SK-N-MC (cell line): ENCODE measurements at regions not wholly inside any gene's neighbourhood (a gene's known extent, or its start where the extent isn't known, plus 50 kb on each side); places are given as distances from the start of the nearest gene placed in this dataset.

Experiments
- DNase-seq: peaks from one replicate; pipeline ENCODE4 v3.0.0-alpha.2; 2011; ENCODE audit warnings: low read depth, low spot score
- H3K27ac ChIP-seq: fragments of 200-600 bp; sonication (generic); 2 replicates; pipeline ENCODE4 v1.5.1; 2016; ENCODE audit warnings: mixed run types
- H3K36me3 ChIP-seq: fragments of 200-600 bp; sonication (generic); 2 replicates; pipeline ENCODE4 v1.6.1; 2017; ENCODE audit warnings: antibody characterized with exemption, low read length, mixed read lengths; ENCODE audit not compliant: insufficient read depth
- H3K4me3 ChIP-seq: fragments of 200-600 bp; sonication (generic); 2 replicates; pipeline ENCODE4 v1.5.1; 2016
- H3K9ac ChIP-seq: fragments of 200-600 bp; sonication (generic); 2 replicates; pipeline ENCODE4 v1.8.0; 2017; ENCODE audit warnings: mixed run types, mixed read lengths; ENCODE audit not compliant: insufficient read length
- H3K9me3 ChIP-seq: fragments of 200-600 bp; sonication (generic); 2 replicates; pipeline ENCODE4 v1.6.1; 2017; ENCODE audit warnings: low read depth, mild to moderate bottlenecking, antibody characterized with exemption, low read length, moderate library complexity, mixed read lengths
- EZH2 ChIP-seq: fragments of 200-600 bp; sonication (generic); IDR thresholded peaks from one replicate; pipeline ENCODE4 v1.6.1; 2017; ENCODE audit warnings: antibody characterized with exemption
- FOXP2 ChIP-seq: optimal IDR thresholded peaks from 2 replicates; pipeline ENCODE3; 2011; ENCODE audit warnings: mild to moderate bottlenecking, moderate library complexity; ENCODE audit not compliant: insufficient read depth; ENCODE audit errors: extremely low read length, control extremely low read depth
- POLR2AphosphoS5 ChIP-seq: IDR thresholded peaks from 2 replicates; pipeline ENCODE4 v1.6.1; 2012; ENCODE audit warnings: mild to moderate bottlenecking, low read depth, low read length, borderline replicate concordance

DNA sequence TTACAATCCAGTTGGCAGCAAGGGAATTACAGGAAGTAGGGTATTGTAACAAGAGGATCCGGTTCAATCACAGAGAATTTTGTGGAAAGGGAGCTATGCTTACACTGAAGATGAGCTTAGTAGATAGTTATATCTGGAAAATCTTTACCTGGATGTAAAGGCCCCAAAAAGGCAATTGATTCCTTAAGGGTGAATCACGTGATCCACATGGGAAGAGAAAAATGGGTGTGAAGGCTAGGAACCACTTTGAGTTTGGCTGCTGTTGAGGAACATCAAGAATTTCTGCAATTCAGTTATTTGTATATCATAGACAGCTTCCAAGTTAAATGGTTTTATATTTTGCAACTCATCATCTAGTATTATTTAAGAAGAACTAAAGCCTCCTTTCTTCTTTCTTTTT lies 194.0 kb upstream of the ARHGAP24 start:
- DNase-seq = no peak
- Histone ChIP-seq H3K27ac (no peak overlapping the region), H3K9ac (no peak overlapping the region), H3K9me3 (no peaks in the 10 kb centered on the region), H3K36me3 (no peaks in the 10 kb centered on the region), H3K4me3 (no peak overlapping the region)
- TF ChIP-seq POLR2AphosphoS5 (no peak), EZH2 (no peak), FOXP2 (no peak)

DNA sequence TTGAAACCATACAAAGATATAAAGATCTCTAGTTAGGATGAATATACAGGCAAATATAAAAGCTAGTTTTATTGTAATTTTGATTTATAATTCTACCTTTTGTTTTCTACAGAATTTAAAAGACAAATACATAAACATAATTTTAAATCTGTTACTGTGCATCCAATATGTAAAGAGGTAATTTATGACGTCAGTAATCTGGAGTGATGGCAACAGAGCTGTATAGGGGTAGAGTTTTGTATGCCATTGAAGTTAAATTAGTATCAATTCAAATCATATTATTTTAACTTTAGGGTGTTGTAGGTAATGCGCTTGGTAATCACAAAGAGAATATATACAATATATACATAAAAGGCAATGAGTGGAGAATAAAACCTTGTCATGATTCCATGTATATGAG lies 183.7 kb upstream of the ARHGAP24 start:
- Histone ChIP-seq H3K36me3 (no peaks in the 10 kb centered on the region), H3K9me3 (no peaks in the 10 kb centered on the region), H3K4me3 (no peak overlapping the region), H3K9ac (no peak overlapping the region), H3K27ac (no peak overlapping the region)
- DNase-seq = no peak
- TF ChIP-seq FOXP2 = no peak
- TF ChIP-seq POLR2AphosphoS5 = no peak
- TF ChIP-seq EZH2 = no peak

DNA sequence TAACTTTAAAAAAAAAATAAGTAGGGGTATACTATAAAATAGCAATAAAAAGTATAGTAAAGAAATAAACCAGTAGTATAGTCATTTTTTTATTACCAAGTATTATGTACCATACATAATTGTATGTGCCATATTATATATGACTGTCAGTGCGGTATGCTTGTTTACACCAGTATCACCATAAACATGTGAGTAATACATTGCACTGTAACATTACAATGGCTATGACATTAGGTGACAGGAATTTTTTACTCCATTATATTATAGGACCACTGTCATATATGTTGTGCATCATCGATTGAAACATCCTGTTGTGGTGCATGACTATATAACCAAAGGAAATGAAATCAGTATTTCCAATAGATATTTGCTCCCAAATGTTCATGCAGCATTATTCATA lies 176.9 kb upstream of the ARHGAP24 start:
- DNase-seq = no peak
- Histone ChIP-seq H3K9ac (no peak overlapping the region), H3K27ac (no peak overlapping the region), H3K36me3 (no peaks in the 10 kb centered on the region), H3K4me3 (no peak overlapping the region), H3K9me3 (no peaks in the 10 kb centered on the region)
- TF ChIP-seq FOXP2 = no peak
- TF ChIP-seq POLR2AphosphoS5 = no peak
- no peak for TF ChIP-seq EZH2

DNA sequence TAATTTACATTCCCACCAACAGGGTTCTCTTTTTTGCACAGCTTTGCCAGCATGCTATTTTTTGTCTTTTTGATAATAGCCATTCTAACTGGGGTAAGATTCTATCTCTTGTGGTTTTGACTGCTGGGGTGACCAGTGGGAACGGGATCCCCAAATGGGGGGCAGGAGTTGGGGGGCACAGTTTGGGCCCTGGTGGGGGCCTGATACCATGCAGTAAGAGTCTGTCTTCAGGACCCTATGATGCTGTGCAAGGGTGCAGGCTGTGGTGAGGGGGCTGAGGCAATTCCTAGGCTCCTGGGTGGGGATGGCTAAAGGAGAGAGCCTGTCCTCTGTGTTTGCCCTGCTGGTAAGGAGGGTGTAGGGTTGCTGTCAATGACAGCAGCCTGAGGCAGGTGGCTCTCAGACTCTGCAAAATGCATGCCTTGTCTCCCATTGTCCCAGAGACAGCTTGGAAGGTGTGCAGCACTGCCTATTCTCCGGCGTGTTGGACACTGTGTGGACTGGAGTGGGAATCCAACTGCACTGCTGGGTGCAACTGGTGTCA lies 172.7 kb upstream of the ARHGAP24 start:
- TF ChIP-seq FOXP2 (no peak), EZH2 (no peak), POLR2AphosphoS5 (no peak)
- DNase-seq = no peak
- no peak overlapping the region for H3K9ac ChIP-seq
- H3K27ac ChIP-seq = no peak overlapping the region
- H3K9me3 ChIP-seq = no peaks in the 10 kb centered on the region
- H3K36me3 ChIP-seq = no peaks in the 10 kb centered on the region
- no peak overlapping the region for H3K4me3 ChIP-seq

DNA sequence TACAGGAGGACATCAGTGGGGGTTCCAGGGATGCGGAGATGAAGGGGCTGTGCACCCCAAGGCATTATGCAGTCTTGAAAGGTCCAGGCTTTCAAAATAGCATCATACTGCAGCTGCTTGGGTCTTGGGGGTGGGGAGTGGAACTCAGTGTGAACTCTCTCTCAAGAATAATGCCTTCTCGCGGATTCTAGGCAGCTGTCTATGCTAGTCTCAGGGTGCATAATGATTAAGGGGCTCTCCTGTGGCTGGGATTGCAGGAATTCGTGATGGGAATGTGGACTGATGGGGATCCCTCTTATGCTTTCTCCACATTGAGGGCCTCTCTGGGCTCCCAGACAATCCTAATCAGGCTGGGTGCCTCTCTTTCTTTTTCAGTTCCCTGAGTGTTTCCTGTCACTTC lies 172.2 kb upstream of the ARHGAP24 start:
- Histone ChIP-seq H3K9ac (no peak overlapping the region), H3K4me3 (no peak overlapping the region), H3K36me3 (no peaks in the 10 kb centered on the region), H3K9me3 (no peaks in the 10 kb centered on the region), H3K27ac (no peak overlapping the region)
- no peak for DNase-seq
- TF ChIP-seq FOXP2 (no peak), EZH2 (no peak), POLR2AphosphoS5 (no peak)

DNA sequence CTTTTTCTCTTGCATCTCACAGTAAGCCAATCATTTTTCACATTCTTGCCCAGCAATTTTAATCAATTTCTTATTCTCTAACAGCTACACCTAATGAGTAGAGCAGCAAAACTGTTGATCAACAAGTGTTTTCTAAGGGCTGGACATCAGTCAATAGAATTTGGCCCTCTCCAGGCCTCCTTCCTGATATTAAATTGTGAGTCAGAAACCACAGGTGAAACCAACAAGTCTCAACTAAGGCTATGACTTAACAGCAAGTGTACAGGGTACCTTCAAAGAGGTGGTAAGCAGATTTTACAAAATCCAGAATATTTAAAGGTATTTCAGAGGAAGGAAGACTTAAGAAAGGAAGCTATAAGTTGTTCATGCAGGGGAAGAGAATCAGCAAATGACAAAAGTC lies 156.5 kb upstream of the ARHGAP24 start:
- no peaks in the 10 kb centered on the region for H3K36me3 ChIP-seq
- DNase-seq = no peak
- H3K9ac ChIP-seq = no peak overlapping the region
- no peaks in the 10 kb centered on the region for H3K9me3 ChIP-seq
- no peak for TF ChIP-seq EZH2
- no peak for TF ChIP-seq POLR2AphosphoS5
- TF ChIP-seq FOXP2 = no peak
- no peak overlapping the region for H3K4me3 ChIP-seq
- H3K27ac ChIP-seq = no peak overlapping the region

DNA sequence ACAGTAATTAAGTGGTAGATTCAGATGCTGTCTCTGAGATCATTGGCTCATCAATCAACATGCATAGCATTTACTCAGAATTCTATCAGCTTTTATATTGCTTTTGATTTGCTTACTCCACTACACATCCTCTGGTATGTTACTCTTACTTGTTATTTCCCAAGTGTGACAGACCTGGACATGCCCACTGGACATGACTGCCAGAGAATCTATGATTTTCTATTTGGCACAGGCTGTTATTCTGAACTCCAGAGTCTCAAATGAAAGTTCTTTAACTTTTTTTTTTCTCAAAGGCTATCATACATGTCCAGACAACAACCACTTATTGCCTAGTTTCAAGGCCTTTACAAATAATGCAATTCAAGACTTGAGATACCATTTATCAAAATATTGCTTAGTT lies 116.1 kb upstream of the ARHGAP24 start:
- no peak overlapping the region for H3K4me3 ChIP-seq
- DNase-seq = no peak
- TF ChIP-seq POLR2AphosphoS5 = no peak
- TF ChIP-seq EZH2 = no peak
- TF ChIP-seq FOXP2 = no peak
- no peaks in the 10 kb centered on the region for H3K36me3 ChIP-seq
- H3K27ac ChIP-seq = no peak overlapping the region
- no peaks in the 10 kb centered on the region for H3K9me3 ChIP-seq
- no peak overlapping the region for H3K9ac ChIP-seq

DNA sequence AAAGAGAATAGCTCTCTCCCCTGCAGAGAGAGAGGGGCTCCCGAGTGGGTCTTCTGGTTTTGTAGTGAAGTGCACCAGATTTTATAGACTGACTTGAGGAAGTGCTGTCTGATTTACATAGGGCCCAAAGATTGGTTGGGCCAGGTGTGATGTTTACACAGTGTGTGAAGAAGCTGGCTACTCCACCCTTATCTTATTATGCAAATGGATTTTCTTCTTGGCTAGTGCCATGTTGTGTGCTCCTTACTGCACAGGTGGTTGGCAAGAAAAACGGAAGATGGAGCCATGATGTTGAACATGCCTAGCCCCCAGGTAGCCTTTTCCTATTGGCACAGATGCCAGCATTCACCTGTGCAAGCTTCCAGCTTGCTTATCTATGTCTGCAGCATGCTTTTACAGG lies 112.4 kb upstream of the ARHGAP24 start:
- Histone ChIP-seq H3K36me3 (no peaks in the 10 kb centered on the region), H3K9ac (no peak overlapping the region), H3K9me3 (no peaks in the 10 kb centered on the region), H3K4me3 (no peak overlapping the region), H3K27ac (no peak overlapping the region)
- no peak for DNase-seq
- no peak for TF ChIP-seq EZH2
- no peak for TF ChIP-seq FOXP2
- TF ChIP-seq POLR2AphosphoS5 = no peak

DNA sequence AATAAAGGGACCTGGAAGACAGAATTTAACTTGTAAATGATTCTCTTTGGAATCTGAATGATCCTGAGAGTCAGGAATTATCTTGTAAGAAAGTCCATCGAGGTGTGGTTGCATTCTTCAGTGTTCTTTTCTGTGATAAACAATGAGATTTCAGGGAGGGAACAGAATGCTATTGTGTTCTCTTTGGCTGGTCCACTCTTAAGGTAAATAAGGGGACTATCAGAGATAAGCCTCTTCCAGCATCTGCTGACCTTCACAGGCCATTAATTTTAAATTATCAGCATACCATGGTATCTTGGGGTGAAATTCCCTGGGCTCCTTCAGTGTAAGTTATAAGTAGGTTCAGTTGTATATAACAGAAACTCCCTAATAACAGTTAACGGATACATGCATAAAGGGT lies 107.1 kb upstream of the ARHGAP24 start:
- no peak overlapping the region for H3K9ac ChIP-seq
- no peak overlapping the region for H3K27ac ChIP-seq

More for the DNA sequence above, 107.1 kb upstream of the ARHGAP24 start:
- no peaks in the 10 kb centered on the region for H3K36me3 ChIP-seq
- no peak for TF ChIP-seq FOXP2
- TF ChIP-seq EZH2 = no peak
- no peak for TF ChIP-seq POLR2AphosphoS5
- DNase-seq = no peak
- no peaks in the 10 kb centered on the region for H3K9me3 ChIP-seq
- H3K4me3 ChIP-seq = no peak overlapping the region
